NCI-H526 treated with DMSO at 0.1 percent for 48 hours (cell line): ENCODE measurements at regions not wholly inside any gene's neighbourhood (a gene's known extent, or its start where the extent isn't known, plus 50 kb on each side); places are given as distances from the start of the nearest gene placed in this dataset.

Experiments used
- DNase-seq: peaks from one replicate; lab custom pipeline; 2025; lab: John Stamatoyannopoulos, UW

DNA sequence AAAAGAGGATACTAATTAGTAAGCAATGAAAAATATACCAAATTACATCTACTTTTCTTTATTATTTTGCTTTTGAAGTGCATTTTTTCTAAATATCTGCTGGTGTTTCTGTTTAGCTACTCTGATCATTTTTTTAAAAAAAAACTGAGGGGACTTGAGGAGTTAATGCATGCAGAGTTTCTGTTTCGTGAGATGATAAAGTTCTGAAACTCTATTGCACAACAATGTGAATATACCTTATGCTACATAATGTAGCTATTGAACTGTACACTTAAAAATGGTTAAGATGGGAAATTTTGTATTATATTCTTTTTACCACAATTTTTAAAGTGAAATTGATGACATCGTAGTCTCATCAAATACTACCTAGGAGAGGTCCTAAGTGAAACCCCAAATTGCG, 288.3 kb upstream of the NR4A3 start:
- DNase-seq = no peak

DNA sequence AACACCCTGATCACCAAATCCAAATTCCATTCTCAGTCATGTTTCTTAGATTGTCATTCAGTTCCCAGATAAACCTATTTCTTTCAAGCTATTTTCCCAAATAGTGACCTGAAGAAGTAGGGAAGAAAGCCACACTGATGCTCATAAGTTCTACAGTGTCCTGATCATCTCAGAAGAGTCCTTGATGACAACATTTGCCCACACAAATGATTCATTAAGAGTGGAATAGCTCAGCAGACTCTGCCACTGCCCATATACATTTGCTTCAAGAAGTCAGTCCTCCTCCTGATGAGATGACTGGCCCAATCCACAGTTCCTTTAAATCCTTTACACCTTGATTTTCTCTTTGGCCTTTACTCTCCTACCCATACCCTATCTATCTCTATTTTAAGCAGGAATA, 283.7 kb upstream of the NR4A3 start:
- no peak for DNase-seq

DNA sequence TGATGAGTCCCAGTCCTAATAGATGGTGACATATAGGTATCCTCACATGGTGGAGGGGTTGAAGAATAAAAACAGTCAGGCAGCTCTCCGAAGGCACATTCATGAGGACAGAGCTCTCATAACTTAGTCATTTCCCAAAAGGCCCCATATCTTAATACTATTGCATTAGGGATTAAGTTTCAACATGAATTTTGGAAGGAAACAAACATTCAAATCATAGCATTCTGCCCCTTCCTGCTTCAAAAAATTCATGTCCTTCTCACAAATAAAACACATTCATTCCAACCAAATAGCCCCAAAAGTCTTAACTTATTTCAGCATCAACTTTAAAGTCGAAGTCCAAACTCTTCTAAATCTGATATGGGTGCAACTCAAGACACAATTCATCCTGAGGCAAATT, 277.2 kb upstream of the NR4A3 start:
- DNase-seq = no peak

DNA sequence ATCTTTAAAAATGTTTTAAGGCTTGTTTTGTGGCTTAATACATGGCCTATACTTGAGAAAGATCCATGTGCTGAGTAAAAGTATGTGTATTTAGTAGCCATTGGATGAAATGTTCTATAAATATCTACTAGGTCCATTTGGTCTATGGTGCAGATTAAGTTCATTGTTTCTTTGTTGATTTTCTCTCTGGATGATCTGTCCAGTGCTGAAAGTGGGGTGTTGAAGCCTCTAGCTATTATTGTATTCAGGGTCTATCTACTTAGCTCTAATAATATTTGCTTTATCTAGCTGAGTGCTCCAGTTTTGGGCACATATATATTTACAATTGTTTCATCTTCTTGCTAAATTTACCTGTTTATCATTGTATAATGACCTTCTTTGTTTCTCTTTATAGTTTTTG, 272.2 kb upstream of the NR4A3 start:
- no peak for DNase-seq

DNA sequence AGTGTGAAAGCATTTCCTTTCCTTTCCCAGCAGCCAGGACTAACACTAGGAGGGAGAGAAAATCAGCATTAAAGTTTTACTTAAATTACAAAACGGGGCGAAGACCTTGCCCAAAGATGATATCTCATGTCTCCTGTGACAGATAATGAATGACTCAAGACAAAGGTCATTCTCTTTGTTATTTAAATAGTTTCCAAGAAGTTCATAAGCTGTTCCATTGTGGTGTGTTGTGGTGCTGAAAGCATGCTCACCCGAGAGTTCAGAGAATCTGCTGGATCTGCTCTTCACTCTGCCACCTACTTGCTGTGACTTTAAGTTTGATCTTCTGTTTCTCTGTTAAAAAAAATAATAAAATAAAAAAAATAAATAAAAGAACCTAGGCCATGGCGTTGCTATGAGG, 265.9 kb upstream of the NR4A3 start:
- no peak for DNase-seq

DNA sequence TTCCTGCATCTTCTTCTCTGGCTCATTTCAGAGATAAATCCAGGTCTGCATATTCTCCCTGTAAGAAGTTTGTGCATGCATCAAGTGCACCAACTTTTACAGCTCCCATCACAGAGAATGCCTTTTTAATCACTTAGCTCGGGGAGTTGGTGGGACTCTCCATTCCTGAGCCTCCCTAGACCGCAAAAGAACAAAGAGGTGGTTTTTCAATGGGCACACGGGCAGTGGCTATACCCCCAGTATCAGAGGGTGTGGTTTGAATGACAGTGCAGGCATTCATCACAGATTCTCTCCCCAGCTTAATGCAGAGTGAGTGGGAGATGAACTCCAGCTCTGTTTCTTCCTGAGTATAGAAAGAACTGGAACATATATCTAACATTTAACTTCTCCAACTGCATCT, 264.7 kb upstream of the NR4A3 start:
- DNase-seq = no peak

DNA sequence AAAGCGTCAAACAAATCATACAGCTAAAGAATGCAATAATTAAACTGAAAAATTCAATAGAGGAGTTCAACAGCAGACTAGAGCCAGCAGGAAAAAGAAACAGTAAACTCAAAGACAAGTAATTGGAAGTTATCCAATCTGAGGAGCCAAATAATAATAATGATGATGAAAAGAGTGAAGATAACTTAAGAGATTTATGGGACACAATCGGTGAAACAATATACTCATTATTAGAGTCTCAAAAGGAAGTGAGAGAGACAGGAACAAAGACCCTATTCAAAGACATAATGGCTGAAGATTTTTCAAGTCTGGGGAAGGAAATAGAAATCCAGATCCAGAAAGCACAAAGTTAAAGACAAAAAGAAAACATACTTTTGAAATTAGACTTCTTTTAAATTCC, 263.9 kb upstream of the NR4A3 start:
- no peak for DNase-seq

DNA sequence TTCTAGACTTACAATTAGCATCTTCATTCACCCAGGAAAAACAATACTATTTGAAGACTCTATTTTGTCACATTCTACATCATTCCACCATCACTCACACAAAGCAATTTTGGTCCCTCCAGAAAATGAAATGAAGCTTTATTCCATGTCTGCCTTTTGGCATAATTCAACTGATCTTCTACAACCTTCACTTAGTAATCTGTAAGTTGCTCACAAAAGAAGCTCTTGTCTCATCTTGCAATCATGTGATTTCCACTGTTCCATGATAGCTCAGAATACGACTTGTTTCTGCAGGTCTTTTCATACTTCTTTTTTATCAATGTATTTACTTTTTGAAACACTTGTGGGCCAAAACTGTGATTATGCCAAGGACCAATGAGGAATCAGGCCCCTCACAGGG, 261.9 kb upstream of the NR4A3 start:
- DNase-seq = no peak

DNA sequence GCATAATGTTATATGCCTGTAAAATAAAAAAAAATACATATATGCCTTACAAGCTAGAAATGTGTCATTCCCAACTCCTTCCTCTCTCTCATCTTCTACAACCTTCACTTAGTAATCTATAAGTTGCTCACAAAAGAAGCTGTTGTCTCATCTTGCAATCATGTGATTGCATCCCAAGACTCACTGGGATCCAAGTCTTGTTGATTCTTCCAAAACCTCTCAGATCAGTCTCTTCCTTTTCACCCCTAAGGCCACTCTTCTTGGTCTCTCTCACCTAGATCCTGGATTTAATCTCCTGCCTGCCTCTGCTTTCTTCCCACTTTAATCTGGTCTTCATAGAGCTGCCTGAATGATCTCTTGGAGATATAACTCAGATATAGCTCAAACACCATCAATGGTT, 261.1 kb upstream of the NR4A3 start:
- no peak for DNase-seq

DNA sequence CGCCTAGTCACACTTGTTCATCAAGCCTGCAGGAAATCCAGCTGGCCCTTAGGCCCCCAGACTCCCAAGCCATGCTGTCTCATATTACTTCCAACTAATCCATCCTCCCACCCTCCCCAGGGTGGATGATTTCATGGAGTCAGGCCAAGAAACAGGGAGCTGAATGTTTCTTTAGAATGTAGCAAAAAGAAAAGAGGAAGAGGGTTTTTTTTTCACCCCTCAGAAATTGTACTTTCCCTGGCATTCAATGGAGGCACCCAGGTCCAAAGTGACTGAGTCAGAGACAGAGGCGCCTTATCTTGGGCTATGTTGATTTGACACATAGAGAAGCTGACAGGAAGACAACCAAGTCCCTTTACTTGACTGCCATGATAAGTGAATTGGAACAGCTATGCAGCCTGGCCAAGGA, 260.2 kb upstream of the NR4A3 start:
- DNase-seq = no peak

DNA sequence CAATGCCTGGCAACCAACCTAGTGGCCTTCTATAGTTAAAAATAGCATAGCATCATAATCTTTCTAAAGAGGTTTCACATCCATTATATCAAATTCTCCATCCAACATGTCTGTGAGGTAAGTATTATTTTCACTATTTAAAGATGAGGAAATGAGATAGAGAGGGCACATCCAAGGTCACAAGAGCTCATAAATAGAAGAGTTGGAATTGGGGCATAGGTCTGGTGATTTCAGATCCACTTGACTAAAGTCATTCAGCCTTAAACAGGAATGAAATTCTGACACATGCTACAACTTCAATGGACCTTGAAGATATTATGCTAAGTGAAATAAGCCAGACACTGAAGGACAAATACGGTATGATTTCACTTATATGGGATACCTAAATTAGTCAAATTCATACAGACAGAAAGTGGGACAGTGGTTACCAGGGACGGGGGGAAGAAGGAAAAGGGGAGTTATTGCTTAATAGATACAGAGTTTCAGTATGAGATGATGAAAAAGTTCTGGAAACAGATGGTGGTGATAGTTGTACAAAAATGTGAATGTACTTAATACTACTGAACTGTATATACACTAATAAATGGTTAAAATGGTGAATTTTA, 259.6 kb upstream of the NR4A3 start:
- DNase-seq = no peak

DNA sequence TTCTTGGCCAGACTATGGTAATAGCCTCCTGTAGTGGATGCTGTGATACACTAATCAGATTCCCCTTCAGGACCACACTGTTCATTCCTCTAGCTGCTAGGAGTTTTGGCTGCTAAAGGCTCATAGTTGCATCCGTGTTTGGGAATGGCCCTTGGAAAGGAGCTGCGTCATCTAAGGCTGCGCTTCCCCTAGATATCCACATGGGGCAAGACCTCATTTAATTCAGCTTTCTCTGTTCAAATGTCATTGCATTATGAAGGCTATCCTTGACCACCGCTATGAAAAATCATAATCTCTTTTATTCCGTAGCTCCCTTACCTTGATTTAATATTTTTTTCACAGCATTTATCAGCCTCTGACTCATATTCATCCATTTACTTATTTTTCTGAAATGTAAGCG, 258.3 kb upstream of the NR4A3 start:
- no peak for DNase-seq

DNA sequence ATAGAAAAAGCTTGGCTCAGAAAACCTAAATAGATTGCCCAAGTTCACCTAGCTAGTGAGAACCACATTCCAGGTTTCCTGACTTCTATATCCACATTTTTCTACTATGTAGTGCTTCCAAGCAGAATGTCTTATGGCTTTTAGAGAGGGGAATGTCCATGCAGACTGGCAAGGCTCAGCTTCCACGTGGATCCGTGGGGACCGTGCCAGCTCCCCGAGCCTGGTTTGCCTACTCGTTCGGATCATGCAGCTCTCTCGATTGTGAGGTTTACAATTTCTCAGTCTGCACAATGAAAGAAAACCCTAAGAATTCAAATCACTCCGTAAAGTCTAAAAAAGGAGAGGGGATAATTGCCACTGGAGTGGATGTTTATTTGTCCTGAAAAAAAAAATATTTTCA, 256.5 kb upstream of the NR4A3 start:
- DNase-seq = no peak

DNA sequence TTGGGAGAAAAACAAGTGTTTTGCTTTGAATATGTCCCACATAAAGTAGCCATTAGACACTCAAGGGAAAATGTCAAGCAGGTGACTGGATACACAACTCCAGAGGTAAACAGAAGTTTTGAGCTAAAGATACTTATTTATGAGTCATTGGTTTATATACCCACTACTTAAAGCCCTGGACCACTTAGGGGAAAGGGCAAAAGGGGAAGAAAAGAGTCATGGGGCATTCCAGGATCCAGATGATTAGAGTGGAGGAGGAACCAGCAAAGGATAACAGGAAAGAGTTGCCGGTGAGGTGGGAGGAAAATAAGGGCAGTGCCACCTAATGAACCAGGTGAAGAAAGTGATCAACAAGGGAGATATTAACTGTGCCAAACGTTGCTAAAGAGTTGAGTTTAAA, 254.2 kb upstream of the NR4A3 start:
- DNase-seq = no peak

DNA sequence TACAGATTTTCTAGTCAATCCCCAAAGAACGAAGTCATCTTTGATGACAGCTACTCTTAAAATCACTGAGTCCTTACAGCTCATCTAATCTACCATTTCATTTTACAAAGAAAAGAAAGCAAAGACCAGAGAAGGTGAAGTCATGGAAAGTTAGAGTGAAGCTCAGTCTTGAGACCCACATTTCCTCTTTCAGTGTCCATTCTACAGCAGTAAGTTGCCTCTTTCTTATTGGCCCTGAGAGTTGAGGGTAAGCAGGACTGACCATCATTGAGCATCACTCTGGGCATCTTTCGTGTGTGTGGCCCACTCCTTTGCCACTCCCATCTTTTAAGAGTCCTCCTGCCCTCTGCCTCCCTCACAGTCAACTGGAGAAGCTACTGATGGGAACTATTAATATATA, 251.8 kb upstream of the NR4A3 start:
- no peak for DNase-seq

DNA sequence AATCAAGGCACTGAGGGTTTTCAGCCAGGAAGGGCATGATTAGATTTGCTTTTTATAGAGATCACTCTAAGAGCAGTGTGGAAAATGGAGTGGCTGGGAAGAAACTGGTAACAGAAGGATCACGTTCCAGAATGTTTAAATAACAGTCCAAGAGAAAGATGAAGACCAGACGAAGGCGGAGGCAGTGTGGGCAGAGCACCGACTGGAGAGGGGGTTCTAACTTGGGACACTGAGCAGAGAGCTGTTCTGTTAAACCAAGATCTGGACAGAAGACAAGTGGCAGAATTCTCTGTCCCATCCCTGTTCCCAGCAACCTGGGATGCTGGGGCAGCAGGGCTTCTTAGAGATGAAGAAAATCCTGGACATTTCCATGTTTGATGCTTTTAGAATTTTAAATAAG, 249.1 kb upstream of the NR4A3 start:
- DNase-seq = no peak

DNA sequence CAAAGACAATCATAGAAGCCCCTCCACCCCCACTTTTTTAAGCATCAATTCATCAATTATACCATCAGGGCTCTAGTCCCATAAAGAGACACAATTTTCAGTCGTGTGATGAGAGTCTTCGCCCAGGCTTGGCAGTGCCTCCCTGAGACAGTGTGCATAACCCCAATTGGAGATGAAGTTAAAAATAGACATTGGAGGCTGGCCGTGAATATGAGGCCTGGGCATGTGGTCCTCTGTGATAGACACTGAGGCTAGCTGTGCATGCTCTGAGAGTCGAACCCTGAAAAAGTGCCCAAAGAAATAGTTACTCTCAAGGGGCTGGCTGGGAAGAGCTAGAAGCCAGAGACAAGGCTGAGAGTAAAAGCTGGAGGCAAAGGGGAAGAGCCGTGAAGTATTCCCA, 248.6 kb upstream of the NR4A3 start:
- DNase-seq = no peak

DNA sequence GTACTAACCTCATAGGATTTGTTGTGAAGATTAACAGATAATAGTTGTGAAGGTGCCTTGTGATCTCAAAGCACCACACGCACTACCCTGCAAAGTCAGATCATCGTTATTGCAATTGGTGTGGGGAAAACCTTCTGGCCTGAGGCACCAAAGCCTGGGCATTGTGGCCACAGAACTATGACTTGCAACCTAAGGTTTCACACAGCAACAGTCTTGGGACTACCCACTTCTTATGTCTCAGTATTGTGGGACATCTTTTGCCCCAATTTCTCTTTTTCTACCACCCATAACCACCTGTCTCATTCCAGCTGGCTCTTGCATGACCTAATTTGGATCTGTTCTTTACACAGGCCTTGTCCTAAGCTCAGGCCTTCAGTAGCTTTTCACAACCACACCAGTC, 247.8 kb upstream of the NR4A3 start:
- no peak for DNase-seq

DNA sequence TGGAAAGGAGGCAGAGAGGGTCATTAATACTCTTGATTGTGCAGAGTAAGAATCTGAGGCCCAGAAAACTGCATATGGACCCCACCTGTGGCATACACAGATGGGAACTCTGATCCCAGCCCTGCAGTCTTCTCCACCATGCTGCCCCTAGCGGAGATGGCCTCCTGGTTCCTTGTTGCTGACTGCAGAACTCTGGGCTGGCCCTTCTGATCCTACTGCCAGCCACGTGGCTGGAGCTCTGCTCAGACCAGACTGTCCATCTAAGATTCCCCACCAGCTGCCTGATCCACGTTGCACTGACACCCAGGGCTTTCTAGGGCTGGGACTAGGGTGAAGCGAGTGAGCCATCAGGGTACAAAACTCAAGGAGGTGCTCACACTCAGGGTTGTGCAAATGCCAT, 245.7 kb upstream of the NR4A3 start:
- DNase-seq = no peak

DNA sequence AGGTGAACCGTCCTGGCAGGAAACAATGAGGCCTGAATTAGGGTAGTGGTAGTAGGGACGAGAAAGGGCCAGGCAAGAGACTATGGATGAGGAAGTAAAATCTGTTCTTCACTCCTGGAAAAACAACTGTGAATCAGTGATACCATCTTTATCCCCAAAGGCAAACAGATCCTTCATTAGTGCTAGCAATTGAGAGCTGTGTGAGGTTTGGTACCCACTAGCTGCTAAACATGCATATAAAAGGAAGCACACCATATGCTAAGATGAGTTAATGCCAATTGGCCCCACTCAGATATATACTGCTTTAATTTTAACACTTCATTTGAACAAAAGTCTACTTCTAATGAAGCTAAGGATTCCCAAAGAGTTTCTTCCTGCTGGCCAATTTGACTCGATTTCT, 244.8 kb upstream of the NR4A3 start:
- no peak for DNase-seq

DNA sequence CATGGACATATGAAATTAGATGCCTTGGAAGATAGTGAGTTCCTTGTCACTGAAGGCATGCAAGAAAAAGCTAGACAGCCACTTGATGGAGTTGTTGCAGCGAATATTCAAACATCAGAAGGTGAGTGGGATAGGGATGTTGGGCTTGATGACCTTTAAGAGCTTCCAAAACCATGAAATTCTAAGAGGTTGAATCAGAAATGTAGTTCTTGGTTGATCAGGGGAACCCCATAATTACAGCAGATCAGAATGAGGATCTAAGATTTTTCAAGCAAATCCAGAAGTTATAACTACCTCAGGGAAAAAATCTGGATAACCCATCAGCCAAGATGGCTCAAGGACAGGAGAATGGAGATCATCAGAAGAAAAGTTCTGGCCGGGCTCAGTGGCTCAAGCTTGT, 244.3 kb upstream of the NR4A3 start:
- no peak for DNase-seq

DNA sequence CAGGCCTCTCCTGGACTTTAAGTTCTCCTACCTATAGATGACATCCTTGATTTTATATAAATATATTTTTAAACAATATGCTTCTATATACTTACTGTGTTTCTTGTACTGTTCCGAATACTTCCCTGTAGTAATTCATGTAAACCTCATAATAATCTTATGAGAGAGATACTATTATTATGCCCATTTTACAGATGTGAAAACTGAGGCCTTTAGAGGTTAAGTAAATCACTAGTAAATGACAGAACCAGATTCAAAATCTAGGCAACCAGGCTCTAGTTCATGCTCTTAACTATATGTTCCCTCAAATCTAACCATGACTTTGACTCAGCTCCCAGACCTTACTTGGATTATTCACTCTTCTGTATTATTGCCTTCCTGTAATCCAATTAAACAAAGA, 243.0 kb upstream of the NR4A3 start:
- DNase-seq = no peak

DNA sequence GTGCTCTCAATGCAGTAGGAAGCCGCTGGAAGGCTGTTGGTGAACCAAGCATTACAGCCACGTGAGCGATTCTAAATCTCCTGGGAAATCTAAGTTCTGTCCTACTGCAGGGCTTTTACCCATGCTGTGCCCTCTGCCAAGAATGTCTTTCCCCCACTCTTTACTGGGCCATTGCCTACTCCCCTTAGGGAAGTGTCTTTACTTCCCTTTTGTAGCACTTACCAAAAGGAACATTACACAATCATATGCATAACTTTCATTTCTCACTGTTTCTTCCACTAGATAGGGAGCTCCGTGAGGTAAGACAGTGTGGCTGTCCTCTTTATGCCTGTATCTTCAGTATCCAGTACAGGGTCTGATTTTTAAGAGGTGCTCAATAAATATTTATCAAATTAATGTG, 241.7 kb upstream of the NR4A3 start:
- no peak for DNase-seq

DNA sequence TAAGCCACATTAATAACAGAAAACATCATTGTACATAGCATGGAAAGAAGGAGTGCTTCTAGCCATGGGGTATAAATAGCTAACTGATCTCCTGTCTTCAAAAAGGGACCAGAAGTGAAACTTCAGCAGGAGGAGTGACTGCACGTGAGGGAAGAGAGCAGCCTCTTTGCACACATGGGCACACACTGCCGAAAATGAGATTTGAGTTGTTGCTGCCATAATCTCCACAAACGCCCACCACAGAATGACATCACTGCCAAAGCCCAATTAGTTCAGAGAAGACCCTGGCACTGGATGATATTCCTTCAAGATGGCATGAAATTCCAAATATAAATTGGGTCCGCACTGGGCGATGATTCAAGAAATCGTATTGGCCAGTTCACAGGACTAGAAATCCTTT, 238.9 kb upstream of the NR4A3 start:
- no peak for DNase-seq

DNA sequence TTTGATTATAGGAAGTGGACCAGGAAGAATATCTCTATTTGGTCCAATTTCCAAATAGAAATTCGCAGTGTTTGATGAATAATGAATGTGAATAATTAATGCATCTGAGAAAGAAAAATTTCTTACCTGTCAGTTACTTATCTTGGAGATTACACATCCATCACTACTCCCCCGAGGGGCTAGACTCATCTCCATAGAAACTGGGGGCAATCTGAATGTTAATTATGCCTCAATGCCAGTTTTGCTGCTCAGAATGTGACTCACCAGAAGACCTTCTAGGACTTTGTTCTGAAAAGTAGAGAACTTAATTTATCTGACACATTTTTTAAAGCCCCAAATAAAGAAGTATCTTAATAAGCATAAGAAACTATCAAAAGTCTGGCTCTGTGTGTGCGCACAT, 233.4 kb upstream of the NR4A3 start:
- DNase-seq = no peak
